ENCODE measurements at regions not wholly inside any gene's neighbourhood (a gene's known extent, or its start where the extent isn't known, plus 50 kb on each side); places are given as distances from the start of the nearest gene placed in this dataset.

DNA sequence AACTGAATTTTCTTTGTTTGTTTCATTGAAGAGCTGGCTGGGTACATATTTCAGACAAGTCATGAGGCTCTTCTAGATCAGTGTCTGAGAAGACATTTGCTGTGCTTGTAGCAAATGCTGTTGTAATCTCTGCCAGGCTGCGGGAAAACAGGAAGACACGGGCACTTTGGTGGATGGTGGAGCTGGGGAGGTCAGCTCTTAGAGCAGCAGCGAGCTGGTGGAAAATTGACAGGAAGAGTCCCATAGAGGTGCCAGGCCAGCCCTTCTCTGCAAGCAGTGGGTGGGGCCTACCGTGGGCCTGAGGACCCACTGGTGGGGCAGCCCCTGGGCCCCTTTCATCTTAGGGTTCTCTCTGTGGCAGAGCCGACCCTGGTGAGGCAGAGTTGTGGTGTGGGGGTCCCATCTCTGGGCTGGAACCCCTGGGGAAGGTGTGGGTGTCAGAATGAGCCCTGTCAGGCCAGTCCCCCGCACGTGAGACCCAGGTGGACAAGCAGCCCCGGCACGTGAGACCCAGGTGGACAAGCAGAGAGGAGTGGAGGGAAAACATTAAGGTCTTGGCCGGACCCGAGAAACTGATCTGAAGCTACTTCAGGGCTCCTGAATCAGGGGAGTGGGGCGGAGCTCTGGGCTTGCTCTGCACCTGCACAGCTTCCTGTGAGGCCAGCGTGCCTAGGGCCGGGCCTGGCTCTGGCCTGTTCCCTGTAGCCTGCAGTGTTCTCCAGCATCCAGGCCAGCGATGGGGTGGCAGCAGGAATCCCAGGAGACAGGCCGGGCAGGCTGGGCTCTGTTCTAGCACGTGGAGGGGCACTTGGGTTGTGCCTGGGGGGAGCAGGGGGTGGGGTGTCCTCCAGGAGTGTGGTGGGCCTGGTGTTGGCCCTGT is 273.5 kb upstream of the HDAC4 start:
- H3K4me3 ChIP-seq (replicated peaks in 1 of 3; ENCODE audit: low read depth in 2 of 3, low read length in 3 of 3) = no peak overlapping the region
- no peaks in the 10 kb centered on the region for H4K20me1 ChIP-seq (ENCODE audit: insufficient read depth, low read length)
- no peaks in the 10 kb centered on the region for H3K9me3 ChIP-seq (replicated peaks in 1 of 2; ENCODE audit: control insufficient read depth in 1 of 2, insufficient read depth in 1 of 2, low read length in 2 of 2)
- H3K4me2 ChIP-seq (replicated peaks; ENCODE audit: extremely low read depth, low read length, poor library complexity, severe bottlenecking) = no peak overlapping the region
- H3K27me3 ChIP-seq (ENCODE audit: control insufficient read depth in 2 of 2, insufficient read depth in 2 of 2, low read length in 2 of 2) = no peaks in the 10 kb centered on the region
- DNase-seq = no peak
- Mint-ChIP-seq H3K36me3 (no peaks in the 10 kb centered on the region), H3K9me3 (peaks cover 0 to 3% (median 0%) of the 10 kb centered on the region in 7 donors), H3K4me1 (peaks cover 3% of the 10 kb centered on the region), H3K27ac (peak overlapping the region in 1 of 7 donors; percentile 47), H3K4me3 (no peak overlapping the region), H3K27me3 (ENCODE audit: low read depth in 3 of 3) (peaks cover 6 to 10% (median 6%) of the 10 kb centered on the region in 3 donors)
- H3K79me2 ChIP-seq (ENCODE audit: insufficient read depth, low read length) = no peaks in the 10 kb centered on the region
- H3K27ac ChIP-seq (ENCODE audit: low read depth in 1 of 2, low read length in 2 of 2) = no peak overlapping the region
- H3K36me3 ChIP-seq (replicated peaks in 1 of 2; ENCODE audit: control insufficient read depth in 1 of 2, insufficient read depth in 2 of 2, low read length in 2 of 2) = no peaks in the 10 kb centered on the region
- intact Hi-C loops (cut with micrococcal nuclease) = no loop called here
- H3K9ac ChIP-seq (ENCODE audit: insufficient read depth, low read length, poor library complexity, severe bottlenecking) = no peak overlapping the region
- no peaks in the 10 kb centered on the region for H3K4me1 ChIP-seq (ENCODE audit: control insufficient read depth in 1 of 2, insufficient read depth in 2 of 2, low read length in 2 of 2)
- H2AFZ ChIP-seq (ENCODE audit: insufficient read depth, low read depth, low read length, poor library complexity, severe bottlenecking) = no peak overlapping the region
- 90% methylated on average over 16 of the region's 17 CpGs for WGBS (ENCODE audit: insufficient coverage)
- TF ChIP-seq, protein P1, sequence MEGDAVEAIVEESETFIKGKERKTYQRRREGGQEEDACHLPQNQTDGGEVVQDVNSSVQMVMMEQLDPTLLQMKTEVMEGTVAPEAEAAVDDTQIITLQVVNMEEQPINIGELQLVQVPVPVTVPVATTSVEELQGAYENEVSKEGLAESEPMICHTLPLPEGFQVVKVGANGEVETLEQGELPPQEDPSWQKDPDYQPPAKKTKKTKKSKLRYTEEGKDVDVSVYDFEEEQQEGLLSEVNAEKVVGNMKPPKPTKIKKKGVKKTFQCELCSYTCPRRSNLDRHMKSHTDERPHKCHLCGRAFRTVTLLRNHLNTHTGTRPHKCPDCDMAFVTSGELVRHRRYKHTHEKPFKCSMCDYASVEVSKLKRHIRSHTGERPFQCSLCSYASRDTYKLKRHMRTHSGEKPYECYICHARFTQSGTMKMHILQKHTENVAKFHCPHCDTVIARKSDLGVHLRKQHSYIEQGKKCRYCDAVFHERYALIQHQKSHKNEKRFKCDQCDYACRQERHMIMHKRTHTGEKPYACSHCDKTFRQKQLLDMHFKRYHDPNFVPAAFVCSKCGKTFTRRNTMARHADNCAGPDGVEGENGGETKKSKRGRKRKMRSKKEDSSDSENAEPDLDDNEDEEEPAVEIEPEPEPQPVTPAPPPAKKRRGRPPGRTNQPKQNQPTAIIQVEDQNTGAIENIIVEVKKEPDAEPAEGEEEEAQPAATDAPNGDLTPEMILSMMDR (IDR thresholded peaks at IDR 0.05) = no peak

DNA sequence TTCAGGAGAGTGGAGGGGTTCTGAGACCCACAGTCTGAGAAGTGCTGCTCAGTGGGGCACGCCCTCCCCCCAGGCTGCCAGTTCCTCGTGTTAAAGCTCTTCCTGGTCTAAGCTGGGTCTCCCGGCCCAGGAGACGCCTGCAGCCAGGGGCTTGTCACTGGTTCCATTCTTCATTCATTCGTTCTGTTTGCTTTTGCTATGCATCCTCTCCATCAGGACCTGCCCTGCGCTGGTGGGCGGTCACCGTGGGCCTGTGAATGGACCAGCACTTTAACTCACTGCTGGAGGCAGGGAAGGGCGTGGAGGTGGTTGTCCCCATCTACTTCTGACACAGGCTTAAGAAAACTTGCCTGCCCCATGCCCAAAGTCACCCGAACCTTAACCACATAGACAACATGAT is 272.8 kb upstream of the HDAC4 start:
- H3K27me3 Mint-ChIP-seq (ENCODE audit: low read depth in 3 of 3) = peaks cover 2 to 6% (median 3%) of the 10 kb centered on the region in 3 donors
- no peak overlapping the region for H3K4me3 Mint-ChIP-seq
- WGBS (ENCODE audit: insufficient coverage) = 82% methylated on average over 8 of the region's 10 CpGs
- Histone ChIP-seq H3K27me3 (ENCODE audit: control insufficient read depth in 2 of 2, insufficient read depth in 2 of 2, low read length in 2 of 2) (no peaks in the 10 kb centered on the region), H3K4me2 (replicated peaks; ENCODE audit: extremely low read depth, low read length, poor library complexity, severe bottlenecking) (no peak overlapping the region), H4K20me1 (ENCODE audit: insufficient read depth, low read length) (no peaks in the 10 kb centered on the region), H2AFZ (ENCODE audit: insufficient read depth, low read depth, low read length, poor library complexity, severe bottlenecking) (no peak overlapping the region), H3K27ac (ENCODE audit: low read depth in 1 of 2, low read length in 2 of 2) (no peak overlapping the region), H3K9me3 (replicated peaks in 1 of 2; ENCODE audit: control insufficient read depth in 1 of 2, insufficient read depth in 1 of 2, low read length in 2 of 2) (no peaks in the 10 kb centered on the region), H3K36me3 (replicated peaks in 1 of 2; ENCODE audit: control insufficient read depth in 1 of 2, insufficient read depth in 2 of 2, low read length in 2 of 2) (no peaks in the 10 kb centered on the region), H3K79me2 (ENCODE audit: insufficient read depth, low read length) (no peaks in the 10 kb centered on the region), H3K4me1 (ENCODE audit: control insufficient read depth in 1 of 2, insufficient read depth in 2 of 2, low read length in 2 of 2) (no peaks in the 10 kb centered on the region), H3K9ac (ENCODE audit: insufficient read depth, low read length, poor library complexity, severe bottlenecking) (no peak overlapping the region), H3K4me3 (replicated peaks in 1 of 3; ENCODE audit: low read depth in 2 of 3, low read length in 3 of 3) (no peak overlapping the region)
- peaks cover 3% of the 10 kb centered on the region for H3K4me1 Mint-ChIP-seq
- H3K36me3 Mint-ChIP-seq = no peaks in the 10 kb centered on the region
- intact Hi-C loops (cut with micrococcal nuclease) = no loop called here
- DNase-seq = no peak
- no peak overlapping the region for H3K27ac Mint-ChIP-seq
- no peaks in the 10 kb centered on the region for H3K9me3 Mint-ChIP-seq
- TF ChIP-seq, protein P1 (IDR thresholded peaks at IDR 0.05) = no peak
